ENCODE measurements at regions not wholly inside any gene's neighbourhood (a gene's known extent, or its start where the extent isn't known, plus 50 kb on each side); places are given as distances from the start of the nearest gene placed in this dataset.

DNA sequence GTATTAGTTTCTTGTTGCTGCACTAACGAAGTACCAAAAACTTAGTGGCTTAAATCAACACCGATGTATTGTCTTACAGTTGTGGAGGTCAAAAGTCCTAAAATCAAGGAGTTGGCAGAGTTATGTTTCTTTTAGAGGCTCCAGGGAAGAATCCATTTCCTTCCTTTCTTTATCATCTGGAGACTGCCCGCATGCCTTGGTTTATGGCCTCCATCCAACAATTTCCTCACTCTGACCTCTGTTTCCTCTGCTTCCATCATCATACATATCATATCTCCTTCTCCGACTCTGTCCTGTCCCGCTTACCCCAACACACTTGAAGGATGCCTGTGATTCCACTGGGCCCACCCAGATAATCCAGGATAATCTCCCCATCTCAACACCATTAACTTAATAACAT is 627.8 kb downstream of the KCNJ2 start:
- H3K4me3 ChIP-seq = no peak overlapping the region
- no peaks in the 10 kb centered on the region for H3K36me3 ChIP-seq
- no peaks in the 10 kb centered on the region for H3K27me3 ChIP-seq
- DNase-seq (ENCODE audit: extremely low spot score in 2 of 2) = no peak
- no peaks in the 10 kb centered on the region for H3K4me1 ChIP-seq
- intact Hi-C loops (cut with DNase I) = no loop called here
- TF ChIP-seq, protein P1, sequence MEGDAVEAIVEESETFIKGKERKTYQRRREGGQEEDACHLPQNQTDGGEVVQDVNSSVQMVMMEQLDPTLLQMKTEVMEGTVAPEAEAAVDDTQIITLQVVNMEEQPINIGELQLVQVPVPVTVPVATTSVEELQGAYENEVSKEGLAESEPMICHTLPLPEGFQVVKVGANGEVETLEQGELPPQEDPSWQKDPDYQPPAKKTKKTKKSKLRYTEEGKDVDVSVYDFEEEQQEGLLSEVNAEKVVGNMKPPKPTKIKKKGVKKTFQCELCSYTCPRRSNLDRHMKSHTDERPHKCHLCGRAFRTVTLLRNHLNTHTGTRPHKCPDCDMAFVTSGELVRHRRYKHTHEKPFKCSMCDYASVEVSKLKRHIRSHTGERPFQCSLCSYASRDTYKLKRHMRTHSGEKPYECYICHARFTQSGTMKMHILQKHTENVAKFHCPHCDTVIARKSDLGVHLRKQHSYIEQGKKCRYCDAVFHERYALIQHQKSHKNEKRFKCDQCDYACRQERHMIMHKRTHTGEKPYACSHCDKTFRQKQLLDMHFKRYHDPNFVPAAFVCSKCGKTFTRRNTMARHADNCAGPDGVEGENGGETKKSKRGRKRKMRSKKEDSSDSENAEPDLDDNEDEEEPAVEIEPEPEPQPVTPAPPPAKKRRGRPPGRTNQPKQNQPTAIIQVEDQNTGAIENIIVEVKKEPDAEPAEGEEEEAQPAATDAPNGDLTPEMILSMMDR (IDR thresholded peaks at IDR 0.05) = no peak
- TF ChIP-seq POLR2AphosphoS5 (IDR thresholded peaks at IDR 0.05; ENCODE audit: insufficient read depth in 1 of 2, low read depth in 1 of 2) (no peak), POLR2A (IDR thresholded peaks at IDR 0.05) (no peak)
- H3K27ac ChIP-seq = no peak overlapping the region
- no peaks in the 10 kb centered on the region for H3K9me3 ChIP-seq

DNA sequence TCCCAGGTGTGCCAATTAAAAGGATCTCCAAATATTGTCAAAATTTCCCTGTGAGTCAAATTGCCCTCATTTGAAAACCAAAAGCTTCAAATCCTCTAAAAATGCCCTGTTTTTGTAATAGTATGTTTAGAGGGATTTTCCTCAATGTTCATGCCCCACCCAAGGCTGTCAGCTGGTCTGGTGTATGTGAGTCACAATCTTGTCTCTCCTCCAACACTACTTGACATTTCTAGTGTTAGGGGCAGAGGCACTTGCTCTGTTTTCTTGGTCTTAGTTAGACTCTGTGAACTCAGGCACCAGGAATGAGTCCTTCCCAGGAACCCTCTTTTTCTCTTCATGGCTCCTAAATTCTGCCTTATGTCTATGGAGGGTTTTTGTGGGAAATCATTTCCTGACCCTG is 634.8 kb downstream of the KCNJ2 start:
- TF ChIP-seq, protein P1 (IDR thresholded peaks at IDR 0.05) = no peak
- TF ChIP-seq POLR2A (IDR thresholded peaks at IDR 0.05) (no peak), POLR2AphosphoS5 (IDR thresholded peaks at IDR 0.05; ENCODE audit: insufficient read depth in 1 of 2, low read depth in 1 of 2) (no peak)
- Histone ChIP-seq H3K4me1 (no peaks in the 10 kb centered on the region), H3K4me3 (no peak overlapping the region), H3K36me3 (no peaks in the 10 kb centered on the region), H3K27ac (no peak overlapping the region), H3K27me3 (no peaks in the 10 kb centered on the region), H3K9me3 (no peaks in the 10 kb centered on the region)
- no peak for DNase-seq (ENCODE audit: extremely low spot score in 2 of 2)
- intact Hi-C loops (cut with DNase I) = no loop called here

DNA sequence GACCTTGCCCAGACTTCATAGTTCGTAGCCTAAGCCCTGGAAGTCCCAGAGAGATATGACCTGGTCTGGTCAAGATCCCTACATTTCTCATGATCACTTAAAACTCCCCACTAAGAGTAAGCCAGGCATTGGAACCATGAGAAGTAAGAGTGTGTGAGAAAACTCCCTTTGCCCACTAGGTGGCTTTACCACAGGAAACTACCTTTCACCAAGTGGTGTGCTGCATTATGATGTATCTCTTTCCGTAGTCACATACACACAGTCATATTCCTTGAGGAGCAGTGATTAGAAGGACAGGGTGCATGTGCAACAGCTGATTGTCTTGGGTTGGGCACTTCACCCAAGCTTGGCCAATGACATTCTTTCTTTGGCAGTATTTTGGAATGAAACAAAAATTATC is 639.3 kb downstream of the KCNJ2 start:
- Histone ChIP-seq H3K27me3 (no peaks in the 10 kb centered on the region), H3K4me3 (no peak overlapping the region), H3K27ac (no peak overlapping the region), H3K4me1 (no peaks in the 10 kb centered on the region), H3K9me3 (no peaks in the 10 kb centered on the region), H3K36me3 (no peaks in the 10 kb centered on the region)
- DNase-seq (ENCODE audit: extremely low spot score in 2 of 2) = no peak
- TF ChIP-seq, protein P1 (IDR thresholded peaks at IDR 0.05) = no peak
- no peak for TF ChIP-seq POLR2A (IDR thresholded peaks at IDR 0.05)
- TF ChIP-seq POLR2AphosphoS5 (IDR thresholded peaks at IDR 0.05; ENCODE audit: insufficient read depth in 1 of 2, low read depth in 1 of 2) = no peak
- intact Hi-C loops (cut with DNase I) = no loop called here

DNA sequence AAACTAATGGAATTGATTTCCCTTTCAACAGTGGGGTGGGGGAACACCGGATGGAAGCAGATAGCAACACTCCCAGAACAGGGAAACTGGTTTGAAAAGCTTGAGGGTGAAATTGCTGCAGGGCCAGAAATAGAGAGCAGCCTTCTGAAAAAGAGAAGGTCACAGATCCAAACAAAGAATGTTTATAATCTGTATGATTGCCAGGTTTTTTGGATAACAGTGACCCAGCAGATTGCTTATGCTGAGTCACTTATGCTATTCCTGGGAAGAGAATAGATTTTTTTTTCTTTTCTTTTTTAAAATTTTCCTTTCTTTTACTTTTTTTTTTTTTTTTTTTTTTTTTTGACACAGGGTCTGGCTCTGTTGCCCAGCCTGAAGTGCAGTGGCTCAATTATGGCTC is 641.3 kb downstream of the KCNJ2 start:
- H3K4me1 ChIP-seq = no peaks in the 10 kb centered on the region
- H3K36me3 ChIP-seq = no peaks in the 10 kb centered on the region
- H3K9me3 ChIP-seq = no peaks in the 10 kb centered on the region
- H3K27me3 ChIP-seq = no peaks in the 10 kb centered on the region
- H3K4me3 ChIP-seq = no peak overlapping the region
- TF ChIP-seq, protein P1 (IDR thresholded peaks at IDR 0.05) = no peak
- no peak for TF ChIP-seq POLR2A (IDR thresholded peaks at IDR 0.05)
- no peak for TF ChIP-seq POLR2AphosphoS5 (IDR thresholded peaks at IDR 0.05; ENCODE audit: insufficient read depth in 1 of 2, low read depth in 1 of 2)
- intact Hi-C loops (cut with DNase I) = no loop called here
- no peak overlapping the region for H3K27ac ChIP-seq
- DNase-seq (ENCODE audit: extremely low spot score in 2 of 2) = no peak

DNA sequence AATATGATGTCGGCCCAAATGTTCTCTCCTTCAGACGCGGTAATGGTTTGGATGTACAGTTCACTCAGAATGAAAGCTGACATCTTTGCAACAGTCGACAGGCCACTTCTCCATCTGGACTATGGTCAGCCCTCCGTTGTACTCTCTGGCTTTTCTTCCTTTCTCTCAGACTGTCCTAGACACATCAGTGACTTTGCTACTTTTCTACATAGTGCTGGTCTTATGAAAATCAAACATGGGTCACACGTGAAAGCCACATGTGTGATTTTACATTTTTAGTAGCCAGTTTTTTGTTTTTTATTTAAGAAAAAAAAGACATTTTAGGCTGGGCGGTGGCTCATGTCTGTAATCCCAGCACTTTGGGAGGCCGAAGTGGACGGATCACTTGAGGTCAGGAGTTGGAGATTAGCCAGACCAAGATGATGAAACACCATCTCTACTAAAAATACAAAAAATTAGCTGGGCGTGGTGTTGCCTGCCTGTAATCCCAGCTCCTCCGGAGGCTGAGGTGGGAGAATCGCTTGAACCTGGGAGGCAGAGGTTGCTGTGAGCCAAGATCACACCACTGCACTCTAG is 644.1 kb downstream of the KCNJ2 start:
- no peak for DNase-seq (ENCODE audit: extremely low spot score in 2 of 2)
- Histone ChIP-seq H3K4me1 (no peaks in the 10 kb centered on the region), H3K36me3 (no peaks in the 10 kb centered on the region), H3K9me3 (no peaks in the 10 kb centered on the region), H3K4me3 (no peak overlapping the region), H3K27me3 (no peaks in the 10 kb centered on the region), H3K27ac (no peak overlapping the region)
- intact Hi-C loops (cut with DNase I) = no loop called here
- TF ChIP-seq, protein P1 (IDR thresholded peaks at IDR 0.05) = no peak
- TF ChIP-seq POLR2AphosphoS5 (IDR thresholded peaks at IDR 0.05; ENCODE audit: insufficient read depth in 1 of 2, low read depth in 1 of 2) (no peak), POLR2A (IDR thresholded peaks at IDR 0.05) (no peak)

All from vagina (tissue), 2 donors.